LNCaP clone FGC (cell line): ENCODE measurements at regions not wholly inside any gene's neighbourhood (a gene's known extent, or its start where the extent isn't known, plus 50 kb on each side); places are given as distances from the start of the nearest gene placed in this dataset.

Experiments
- DNase-seq: peaks from one replicate; pipeline ENCODE4 v3.0.0-alpha.2; 2011; ENCODE audit warnings: low read depth
- H3K4me3 ChIP-seq: 2 replicates; pipeline ENCODE4 v1.5.1; 2011; ENCODE audit warnings: mild to moderate bottlenecking, low read depth, low read length, control low read depth
- TF ChIP-seq, protein P1 (sequence below): IDR thresholded peaks from 2 replicates; pipeline ENCODE4 v1.5.1; 2012; ENCODE audit warnings: mild to moderate bottlenecking; ENCODE audit not compliant: control insufficient read depth, insufficient read depth; ENCODE audit errors: extremely low read depth

DNA sequence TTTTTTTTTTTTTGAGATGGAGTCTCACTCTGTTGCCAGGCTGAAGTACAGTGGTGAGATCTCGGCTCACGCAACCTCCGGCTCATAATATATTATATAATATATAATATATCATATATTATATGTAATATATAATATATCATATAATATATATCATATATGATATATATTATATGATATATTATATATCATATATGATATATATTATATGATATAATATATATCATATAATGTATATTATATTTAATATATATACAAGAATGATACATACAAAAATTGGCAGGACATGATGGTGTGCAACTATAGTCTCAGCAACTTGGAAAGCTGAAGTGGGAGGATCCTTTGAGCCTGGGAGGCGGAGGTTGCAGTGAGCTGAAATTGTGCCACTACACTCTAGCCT, 1725.5 kb downstream of the MRPL39 start:
- no peak for DNase-seq
- TF ChIP-seq, protein P1, sequence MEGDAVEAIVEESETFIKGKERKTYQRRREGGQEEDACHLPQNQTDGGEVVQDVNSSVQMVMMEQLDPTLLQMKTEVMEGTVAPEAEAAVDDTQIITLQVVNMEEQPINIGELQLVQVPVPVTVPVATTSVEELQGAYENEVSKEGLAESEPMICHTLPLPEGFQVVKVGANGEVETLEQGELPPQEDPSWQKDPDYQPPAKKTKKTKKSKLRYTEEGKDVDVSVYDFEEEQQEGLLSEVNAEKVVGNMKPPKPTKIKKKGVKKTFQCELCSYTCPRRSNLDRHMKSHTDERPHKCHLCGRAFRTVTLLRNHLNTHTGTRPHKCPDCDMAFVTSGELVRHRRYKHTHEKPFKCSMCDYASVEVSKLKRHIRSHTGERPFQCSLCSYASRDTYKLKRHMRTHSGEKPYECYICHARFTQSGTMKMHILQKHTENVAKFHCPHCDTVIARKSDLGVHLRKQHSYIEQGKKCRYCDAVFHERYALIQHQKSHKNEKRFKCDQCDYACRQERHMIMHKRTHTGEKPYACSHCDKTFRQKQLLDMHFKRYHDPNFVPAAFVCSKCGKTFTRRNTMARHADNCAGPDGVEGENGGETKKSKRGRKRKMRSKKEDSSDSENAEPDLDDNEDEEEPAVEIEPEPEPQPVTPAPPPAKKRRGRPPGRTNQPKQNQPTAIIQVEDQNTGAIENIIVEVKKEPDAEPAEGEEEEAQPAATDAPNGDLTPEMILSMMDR: no peak
- H3K4me3 ChIP-seq: no peak overlapping the region

DNA sequence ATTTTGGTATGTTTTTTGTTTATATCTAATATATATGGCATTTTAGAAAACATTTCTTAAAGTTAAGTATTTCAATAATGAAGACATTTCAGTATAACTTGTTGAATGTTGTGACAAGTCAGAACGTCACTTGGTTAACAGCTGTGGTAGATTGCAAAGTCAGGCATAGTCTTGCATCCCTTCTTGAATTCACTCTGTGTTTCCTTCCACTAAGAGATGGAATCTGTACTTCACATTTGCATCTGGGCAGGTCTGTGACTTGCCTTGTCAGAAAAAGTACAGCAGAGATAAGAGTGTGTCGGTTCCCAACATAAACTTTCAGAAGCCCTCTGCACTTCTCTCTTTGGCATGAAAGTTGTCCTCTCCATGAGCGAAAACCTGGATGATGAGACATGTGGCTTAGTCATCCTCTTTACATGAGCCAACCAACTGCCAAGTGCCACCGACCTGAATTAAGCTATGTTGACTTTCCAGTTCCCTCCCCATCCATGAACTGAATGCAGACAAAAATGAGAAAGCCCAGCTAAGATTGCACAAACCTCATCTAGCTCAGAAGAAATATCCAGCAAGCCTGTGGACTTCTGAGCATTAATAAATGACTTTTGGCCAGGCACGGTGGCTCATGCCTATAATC, 1730.2 kb downstream of the MRPL39 start:
- no peak for DNase-seq

DNA sequence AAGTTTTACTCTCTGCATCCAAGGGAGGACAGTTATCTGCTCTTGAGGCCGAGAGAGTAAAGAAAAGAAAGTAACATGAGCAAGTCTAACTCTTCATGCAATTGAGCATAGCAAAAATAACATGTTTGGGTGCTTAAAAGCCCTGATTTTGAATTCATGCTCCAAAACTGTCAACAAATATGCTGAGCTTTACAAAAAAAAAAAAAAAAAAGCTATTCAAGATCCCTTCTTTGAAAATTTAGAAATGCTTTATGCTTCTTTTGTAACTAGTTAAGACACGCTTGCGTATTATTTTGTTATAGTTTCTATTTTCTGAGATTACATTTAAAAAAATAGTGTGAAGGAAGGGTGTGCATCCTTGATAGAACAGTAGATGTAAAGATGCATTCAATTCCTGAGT, 1733.0 kb downstream of the MRPL39 start:
- TF ChIP-seq, protein P1: no peak
- DNase-seq: no peak

More for the DNA sequence above, 1730.2 kb downstream of the MRPL39 start:
- no peak overlapping the region for H3K4me3 ChIP-seq
- TF ChIP-seq, protein P1: no peak

DNA sequence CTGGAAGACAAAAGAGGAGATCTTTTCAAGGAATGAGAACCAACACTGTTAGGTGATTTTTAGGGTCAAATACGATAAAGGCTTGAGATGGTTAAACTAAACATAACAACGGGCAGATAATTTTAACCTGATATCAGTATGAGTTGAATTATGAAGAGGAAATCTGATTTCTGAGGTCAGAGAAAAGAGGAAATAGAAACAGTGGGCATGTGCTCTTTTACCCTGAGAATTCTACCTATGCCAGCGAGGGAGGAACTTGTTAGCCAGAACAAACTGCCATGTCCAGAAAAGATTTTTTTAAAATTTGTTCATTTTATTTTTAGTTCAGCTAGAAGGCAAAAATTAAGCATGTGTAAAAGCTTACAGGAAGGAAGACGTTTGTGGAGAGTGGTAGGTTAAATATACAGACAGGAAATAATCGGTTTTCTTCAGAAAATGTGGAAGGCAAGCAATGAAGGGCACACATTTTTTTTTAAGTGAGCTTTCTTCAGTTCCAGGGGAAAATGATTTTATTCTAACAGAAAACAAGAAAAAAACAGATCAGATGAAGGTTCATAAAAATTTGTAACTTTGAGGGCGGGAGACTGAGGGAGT, 1745.3 kb downstream of the MRPL39 start:
- TF ChIP-seq, protein P1: no peak
- DNase-seq: no peak
- H3K4me3 ChIP-seq: no peak overlapping the region

More for the DNA sequence above, 1733.0 kb downstream of the MRPL39 start:
- no peak overlapping the region for H3K4me3 ChIP-seq

DNA sequence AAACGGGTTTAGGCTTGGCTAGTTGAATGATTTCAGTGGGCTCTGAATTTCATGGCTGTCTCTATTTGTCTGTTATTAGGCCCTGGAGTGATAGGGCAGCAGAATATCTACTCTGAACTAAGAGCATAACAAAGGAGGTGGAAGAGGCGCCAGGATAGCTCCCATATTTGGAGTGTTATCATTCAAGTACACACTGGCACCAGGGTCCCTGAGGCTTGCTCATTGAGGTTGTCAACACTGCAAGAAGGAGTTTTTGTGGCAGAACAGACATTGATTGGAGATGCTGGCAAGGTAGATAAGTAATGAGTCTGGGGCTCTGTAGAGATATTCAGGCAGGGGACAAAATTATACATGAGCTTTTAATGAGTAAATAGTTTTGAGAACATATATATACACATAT, 1748.4 kb downstream of the MRPL39 start:
- DNase-seq: no peak
- TF ChIP-seq, protein P1: no peak
- no peak overlapping the region for H3K4me3 ChIP-seq

DNA sequence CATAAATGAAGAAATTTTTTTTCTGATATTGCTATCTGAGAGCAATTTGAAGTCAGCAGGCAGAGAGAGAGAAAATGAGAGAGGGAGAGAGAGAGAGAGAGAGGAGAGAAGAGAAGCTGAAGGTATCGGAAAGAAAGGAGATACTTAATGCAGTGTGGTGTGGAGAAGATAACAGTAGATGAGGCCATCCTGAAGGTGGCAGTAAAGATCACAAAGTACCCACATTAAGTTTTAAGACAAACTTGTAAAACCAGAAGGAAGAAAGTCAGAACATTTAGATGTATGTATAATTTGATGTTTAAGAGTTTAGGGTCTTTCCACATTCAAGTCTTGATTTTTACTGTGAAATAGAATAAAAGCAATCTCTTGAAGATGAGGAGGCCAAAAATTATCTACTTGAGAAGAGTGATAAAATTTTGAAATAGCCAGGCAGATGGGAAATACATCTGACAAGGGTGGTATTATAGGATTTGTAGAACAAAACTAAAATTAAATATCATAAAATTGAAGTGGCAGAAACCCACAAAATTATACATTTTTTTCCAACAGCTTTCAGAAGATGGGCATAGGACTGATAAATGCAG, 1753.4 kb downstream of the MRPL39 start:
- TF ChIP-seq, protein P1: peak; percentile 72
- H3K4me3 ChIP-seq: no peak overlapping the region
- peak; percentile 36 for DNase-seq
